Vagina (tissue), 2 donors: ENCODE measurements at regions not wholly inside any gene's neighbourhood (a gene's known extent, or its start where the extent isn't known, plus 50 kb on each side); places are given as distances from the start of the nearest gene placed in this dataset.
A peak's percentile ranks its signal among the peaks of the same experiment; 100 is the strongest.

Experiments used
- DNase-seq, 2 donors: peaks; one replicate each; pipeline ENCODE4 v3.0.0-alpha.2; 2017; ENCODE audit errors: extremely low spot score in 2 of 2
- H3K27ac ChIP-seq: fragments of 200-600 bp; sonication (generic); one replicate; pipeline ENCODE4 v1.5.1; 2019
- H3K27me3 ChIP-seq: fragments of 200-600 bp; sonication (generic); one replicate; pipeline ENCODE4 v1.5.1; 2019
- H3K36me3 ChIP-seq, 2 donors: fragments of 200-600 bp; sonication (generic); one replicate each; pipeline ENCODE4 v1.5.1; 2017 to 2019
- H3K4me1 ChIP-seq: fragments of 200-600 bp; sonication (generic); one replicate; pipeline ENCODE4 v1.5.1; 2019
- H3K4me3 ChIP-seq, 2 donors: fragments of 200-600 bp; sonication (generic); 1 replicate in 1 of 2; 2 replicates in 1 of 2; pipeline ENCODE4 v1.5.1; 2016 to 2019
- H3K9me3 ChIP-seq: fragments of 200-600 bp; sonication (generic); one replicate; pipeline ENCODE4 v1.5.1; 2019
- POLR2A ChIP-seq, 2 donors: fragments of 450-650 bp; IDR thresholded peaks; one replicate each; pipeline ENCODE4 v1.6.1; 2017; ENCODE audit warnings: antibody characterized with exemption in 2 of 2, mild to moderate bottlenecking in 2 of 2, moderate library complexity in 2 of 2
- POLR2AphosphoS5 ChIP-seq, 2 donors: sonication (generic); formaldehyde crosslinking; IDR thresholded peaks; one replicate each; pipeline ENCODE4 v1.9.0; 2017; ENCODE audit warnings: antibody characterized with exemption in 2 of 2, mild to moderate bottlenecking in 2 of 2, low read depth in 1 of 2; ENCODE audit not compliant: insufficient read depth in 1 of 2
- intact Hi-C: fragments of 100-400 bp; cut with DNase I; formaldehyde crosslinking; loops from one replicate; pipeline ENCODE4 v1.15.1; 2023
- TF ChIP-seq, protein P1 (sequence below), 3 experiments: fragments of 450-650 bp in 2 of 3; fragments of 200-600 bp in 1 of 3; sonication (generic) in 1 of 3; IDR thresholded peaks; one replicate each; pipeline ENCODE4 v1.5.1; 2017 to 2019; ENCODE audit warnings: antibody characterized with exemption in 3 of 3, mild to moderate bottlenecking in 2 of 3, moderate library complexity in 2 of 3

GRCh38 chr1:212212343-212212742 is 72.9 kb upstream of the PPP2R5A start:
- no peaks in the 10 kb centered on the region for H3K4me1 ChIP-seq
- H3K9me3 ChIP-seq, result no peaks in the 10 kb centered on the region
- no peaks in the 10 kb centered on the region for H3K27me3 ChIP-seq
- no peaks in the 10 kb centered on the region for H3K36me3 ChIP-seq
- no peak for TF ChIP-seq POLR2A (IDR thresholded peaks at IDR 0.05)
- TF ChIP-seq, protein P1, sequence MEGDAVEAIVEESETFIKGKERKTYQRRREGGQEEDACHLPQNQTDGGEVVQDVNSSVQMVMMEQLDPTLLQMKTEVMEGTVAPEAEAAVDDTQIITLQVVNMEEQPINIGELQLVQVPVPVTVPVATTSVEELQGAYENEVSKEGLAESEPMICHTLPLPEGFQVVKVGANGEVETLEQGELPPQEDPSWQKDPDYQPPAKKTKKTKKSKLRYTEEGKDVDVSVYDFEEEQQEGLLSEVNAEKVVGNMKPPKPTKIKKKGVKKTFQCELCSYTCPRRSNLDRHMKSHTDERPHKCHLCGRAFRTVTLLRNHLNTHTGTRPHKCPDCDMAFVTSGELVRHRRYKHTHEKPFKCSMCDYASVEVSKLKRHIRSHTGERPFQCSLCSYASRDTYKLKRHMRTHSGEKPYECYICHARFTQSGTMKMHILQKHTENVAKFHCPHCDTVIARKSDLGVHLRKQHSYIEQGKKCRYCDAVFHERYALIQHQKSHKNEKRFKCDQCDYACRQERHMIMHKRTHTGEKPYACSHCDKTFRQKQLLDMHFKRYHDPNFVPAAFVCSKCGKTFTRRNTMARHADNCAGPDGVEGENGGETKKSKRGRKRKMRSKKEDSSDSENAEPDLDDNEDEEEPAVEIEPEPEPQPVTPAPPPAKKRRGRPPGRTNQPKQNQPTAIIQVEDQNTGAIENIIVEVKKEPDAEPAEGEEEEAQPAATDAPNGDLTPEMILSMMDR (IDR thresholded peaks at IDR 0.05), result no peak
- TF ChIP-seq POLR2AphosphoS5 (IDR thresholded peaks at IDR 0.05; ENCODE audit: insufficient read depth in 1 of 2, low read depth in 1 of 2), result no peak
- intact Hi-C loops, result no loop called here
- DNase-seq, result no peak
- H3K4me3 ChIP-seq, result no peak overlapping the region
- no peak overlapping the region for H3K27ac ChIP-seq

DNA sequence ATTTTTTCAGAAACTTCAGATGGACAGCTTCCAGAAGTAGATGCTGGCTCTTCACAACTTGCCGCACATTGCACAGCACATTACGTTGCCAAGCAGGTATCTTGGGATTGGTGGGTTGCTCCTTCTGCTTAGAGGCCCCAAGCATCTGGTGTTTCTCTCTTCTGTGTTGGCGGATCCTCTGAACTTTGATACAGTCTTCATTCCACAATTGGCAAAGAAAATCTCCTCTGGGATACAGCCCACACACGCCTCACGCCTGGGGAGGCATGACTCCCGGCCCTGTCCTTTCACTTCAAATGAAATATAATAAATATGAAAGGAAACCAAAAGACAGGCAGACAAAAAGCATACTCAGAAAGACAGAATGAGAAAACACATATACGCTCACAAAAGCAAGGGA is 72.3 kb upstream of the PPP2R5A start:
- H3K36me3 ChIP-seq, result no peaks in the 10 kb centered on the region
- TF ChIP-seq, protein P1 (IDR thresholded peaks at IDR 0.05), result no peak
- no peak for TF ChIP-seq POLR2AphosphoS5 (IDR thresholded peaks at IDR 0.05; ENCODE audit: insufficient read depth in 1 of 2, low read depth in 1 of 2)
- TF ChIP-seq POLR2A (IDR thresholded peaks at IDR 0.05), result no peak
- H3K27me3 ChIP-seq, result no peaks in the 10 kb centered on the region
- H3K27ac ChIP-seq, result no peak overlapping the region
- H3K4me1 ChIP-seq, result no peaks in the 10 kb centered on the region
- no peak overlapping the region for H3K4me3 ChIP-seq
- no peak for DNase-seq
- intact Hi-C loops, result no loop called here
- no peaks in the 10 kb centered on the region for H3K9me3 ChIP-seq

DNA sequence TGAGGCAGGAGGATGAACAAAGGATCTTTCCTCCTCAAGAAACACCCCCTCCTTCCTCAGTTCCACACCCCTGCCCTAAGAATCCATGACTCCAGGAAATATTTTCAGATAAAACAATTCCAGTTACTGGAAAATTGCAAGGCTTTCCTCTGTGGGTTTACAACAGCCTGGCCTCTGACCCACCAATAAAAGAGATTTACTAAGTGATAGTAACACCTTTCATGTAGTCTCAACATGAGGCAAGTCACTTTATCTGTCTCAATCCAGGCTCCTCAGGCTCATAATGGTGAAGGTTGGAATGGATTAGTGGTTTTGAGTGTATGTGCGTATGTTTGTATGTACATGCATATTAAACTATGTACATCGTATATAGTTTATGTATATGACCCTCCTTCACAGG is 71.4 kb upstream of the PPP2R5A start:
- H3K27ac ChIP-seq, result no peak overlapping the region
- DNase-seq, result no peak
- H3K4me1 ChIP-seq, result no peaks in the 10 kb centered on the region
- TF ChIP-seq POLR2AphosphoS5 (IDR thresholded peaks at IDR 0.05; ENCODE audit: insufficient read depth in 1 of 2, low read depth in 1 of 2) (peak in 1 of 2 donors; percentile 57), POLR2A (IDR thresholded peaks at IDR 0.05) (no peak)
- TF ChIP-seq, protein P1 (IDR thresholded peaks at IDR 0.05), result no peak
- H3K27me3 ChIP-seq, result no peaks in the 10 kb centered on the region
- intact Hi-C loops, result no loop called here
- H3K9me3 ChIP-seq, result no peaks in the 10 kb centered on the region
- H3K36me3 ChIP-seq, result no peaks in the 10 kb centered on the region
- H3K4me3 ChIP-seq, result no peak overlapping the region

- no peaks in the 10 kb centered on the region for H3K9me3 ChIP-seq
- no peaks in the 10 kb centered on the region for H3K27me3 ChIP-seq
- no peaks in the 10 kb centered on the region for H3K4me1 ChIP-seq
- intact Hi-C loops, result no loop called here
- H3K36me3 ChIP-seq, result no peaks in the 10 kb centered on the region
- no peak overlapping the region for H3K4me3 ChIP-seq
- DNase-seq, result no peak
- H3K27ac ChIP-seq, result no peak overlapping the region
- TF ChIP-seq, protein P1 (IDR thresholded peaks at IDR 0.05), result no peak
- TF ChIP-seq POLR2AphosphoS5 (IDR thresholded peaks at IDR 0.05; ENCODE audit: insufficient read depth in 1 of 2, low read depth in 1 of 2) (no peak), POLR2A (IDR thresholded peaks at IDR 0.05) (no peak)
These were observed 70.9 kb upstream of the PPP2R5A start for GRCh38 chr1:212214325-212214724.

- no peak for DNase-seq
- no peak overlapping the region for H3K27ac ChIP-seq
- TF ChIP-seq, protein P1 (IDR thresholded peaks at IDR 0.05), result no peak
- TF ChIP-seq POLR2A (IDR thresholded peaks at IDR 0.05) (no peak), POLR2AphosphoS5 (IDR thresholded peaks at IDR 0.05; ENCODE audit: insufficient read depth in 1 of 2, low read depth in 1 of 2) (no peak)
- no peaks in the 10 kb centered on the region for H3K27me3 ChIP-seq
- intact Hi-C loops, result no loop called here
- no peaks in the 10 kb centered on the region for H3K9me3 ChIP-seq
- no peak overlapping the region for H3K4me3 ChIP-seq
- no peaks in the 10 kb centered on the region for H3K4me1 ChIP-seq
- no peaks in the 10 kb centered on the region for H3K36me3 ChIP-seq
These were observed 69.3 kb upstream of the PPP2R5A start for GRCh38 chr1:212215910-212216309.
